IMR-90 (cell line): ENCODE measurements at regions not wholly inside any gene's neighbourhood (a gene's known extent, or its start where the extent isn't known, plus 50 kb on each side); places are given as distances from the start of the nearest gene placed in this dataset.

Experiments
- ATAC-seq: fragments of 200-7000 bp; cut with Tn5 transposase; 2 replicates; pipeline ENCODE4 v1.9.1; 2020; ENCODE audit warnings: low read depth, mild to moderate bottlenecking, moderate library complexity
- BruUV-seq: library from RNA; stranded (reverse); fragments of 400-500 nt; replicated peaks from 2 replicates; lab custom pipeline; 2021; lab: Mats Ljungman, UMichigan
- CTCF ChIA-PET: fragments of 300-600 bp; formaldehyde crosslinking; extraction: SDS; loops from one replicate; lab custom pipeline; 2021; ENCODE audit warnings: antibody characterized with exemption; lab: Yijun Ruan, JAX
- POLR2A ChIA-PET: fragments of 300-600 bp; sonication (Branson Sonifier 250); formaldehyde crosslinking; loops from one replicate; lab custom pipeline; 2022; ENCODE audit warnings: antibody characterized with exemption; ENCODE audit not compliant: unreplicated experiment; lab: Charles Lee
- DNase-seq: peaks from one replicate; pipeline ENCODE4 v3.0.0; 2013
- H2AFZ ChIP-seq: replicated peaks from 2 replicates; pipeline ENCODE3; 2013; ENCODE audit warnings: low read length, mild to moderate bottlenecking; ENCODE audit not compliant: poor library complexity
- H2AK5ac ChIP-seq: 2 replicates; pipeline ENCODE4 v1.6.1; 2013; ENCODE audit warnings: low read depth, low read length, inconsistent platforms
- H2AK9ac ChIP-seq: replicated peaks from 2 replicates; pipeline ENCODE3; 2013; ENCODE audit warnings: mild to moderate bottlenecking, low read depth, low read length, moderate library complexity; ENCODE audit not compliant: poor library complexity
- H2BK120ac ChIP-seq: 2 replicates; pipeline ENCODE4 v1.6.1; 2013; ENCODE audit warnings: low read depth, low read length, inconsistent platforms
- H2BK15ac ChIP-seq: 3 replicates; pipeline ENCODE4 v1.6.1; 2013; ENCODE audit warnings: low read depth, low read length, inconsistent platforms
- H2BK20ac ChIP-seq: 2 replicates; pipeline ENCODE4 v1.6.1; 2013; ENCODE audit warnings: low read depth, mild to moderate bottlenecking, inconsistent platforms, low read length, moderate library complexity
- H2BK5ac ChIP-seq: 2 replicates; pipeline ENCODE4 v1.6.1; 2013; ENCODE audit warnings: mild to moderate bottlenecking, low read depth, low read length, inconsistent platforms; ENCODE audit not compliant: poor library complexity, severe bottlenecking
- H3K14ac ChIP-seq: replicated peaks from 2 replicates; pipeline ENCODE4 v1.6.1; 2013; ENCODE audit warnings: low read depth, low read length, inconsistent platforms
- H3K18ac ChIP-seq: 2 replicates; pipeline ENCODE4 v1.6.1; 2013; ENCODE audit warnings: low read depth, low read length, control low read depth
- H3K23ac ChIP-seq: 2 replicates; pipeline ENCODE4 v1.6.1; 2013; ENCODE audit warnings: low read depth, low read length, inconsistent platforms
- H3K27ac ChIP-seq: 2 replicates; pipeline ENCODE4 v1.5.1; 2013; ENCODE audit warnings: mild to moderate bottlenecking, control low read depth, low read length; ENCODE audit not compliant: insufficient read depth
- H3K27me3 ChIP-seq: 2 replicates; pipeline ENCODE4 v1.6.1; 2013; ENCODE audit warnings: low read length; ENCODE audit not compliant: control insufficient read depth, insufficient read depth
- H3K36me3 ChIP-seq: 2 replicates; pipeline ENCODE4 v1.6.1; 2013; ENCODE audit warnings: low read length, mixed read lengths; ENCODE audit not compliant: control insufficient read depth, insufficient read depth
- H3K4ac ChIP-seq: 2 replicates; pipeline ENCODE4 v1.6.1; 2013; ENCODE audit warnings: low read depth, low read length, inconsistent platforms
- H3K4me1 ChIP-seq: 2 replicates; pipeline ENCODE4 v1.6.1; 2013; ENCODE audit warnings: low read length, mixed read lengths; ENCODE audit not compliant: control insufficient read depth, insufficient read depth
- H3K4me2 ChIP-seq: 2 replicates; pipeline ENCODE4 v1.6.1; 2013; ENCODE audit warnings: low read depth, mild to moderate bottlenecking, control low read depth, low read length, moderate library complexity
- H3K4me3 ChIP-seq: 2 replicates; pipeline ENCODE4 v1.5.1; 2013; ENCODE audit warnings: low read depth, mild to moderate bottlenecking, control low read depth, low read length, moderate library complexity; ENCODE audit not compliant: insufficient read depth
- H3K56ac ChIP-seq: 2 replicates; pipeline ENCODE4 v1.6.1; 2013; ENCODE audit warnings: low read length, inconsistent platforms; ENCODE audit not compliant: insufficient read depth; ENCODE audit errors: extremely low read depth
- H3K79me1 ChIP-seq, 2 experiments: 2 replicates each; pipeline ENCODE4 v1.6.1; 2013; ENCODE audit warnings: low read length in 2 of 2, inconsistent platforms in 1 of 2, low read depth in 1 of 2
- H3K9ac ChIP-seq: 2 replicates; pipeline ENCODE4 v1.6.1; 2013; ENCODE audit warnings: low read depth, low read length, control low read depth
- H3K9me1 ChIP-seq: 2 replicates; pipeline ENCODE4 v1.6.1; 2013; ENCODE audit warnings: low read length, inconsistent platforms; ENCODE audit not compliant: insufficient read depth
- H3K9me3 ChIP-seq: 2 replicates; pipeline ENCODE4 v1.6.1; 2013; ENCODE audit warnings: low read length; ENCODE audit not compliant: control insufficient read depth, insufficient read depth
- H4K20me1 ChIP-seq: 2 replicates; pipeline ENCODE4 v1.6.1; 2013; ENCODE audit warnings: low read length, inconsistent platforms; ENCODE audit not compliant: insufficient read depth
- H4K5ac ChIP-seq: 2 replicates; pipeline ENCODE4 v1.6.1; 2013; ENCODE audit warnings: mild to moderate bottlenecking, low read depth, low read length, control low read depth
- H4K8ac ChIP-seq, 2 experiments: 2 replicates each; pipeline ENCODE4 v1.6.1; 2013; ENCODE audit warnings: low read depth in 2 of 2, low read length in 2 of 2, control low read depth in 1 of 2, inconsistent platforms in 1 of 2
- H4K91ac ChIP-seq: 2 replicates; pipeline ENCODE4 v1.6.1; 2013; ENCODE audit warnings: low read depth, low read length, inconsistent platforms; ENCODE audit not compliant: insufficient read depth
- BHLHE40 ChIP-seq: fragments of 150-350 bp; IDR thresholded peaks from 2 replicates; pipeline ENCODE4 v1.6.1; 2016; ENCODE audit warnings: mild to moderate bottlenecking, low read depth, low read length
- CEBPB ChIP-seq: IDR thresholded peaks from 2 replicates; pipeline ENCODE4 v1.6.1; 2012; ENCODE audit warnings: low read depth, low read length, improper control_type of control experiment
- CHD1 ChIP-seq: IDR thresholded peaks from 2 replicates; pipeline ENCODE4 v1.6.1; 2012; ENCODE audit warnings: low read depth, low read length, improper control_type of control experiment
- CTCF ChIP-seq: conservative IDR thresholded peaks from 2 replicates; pipeline ENCODE4 v1.5.1; 2012; ENCODE audit warnings: mild to moderate bottlenecking, low read depth, low read length, improper control_type of control experiment
- ELK1 ChIP-seq: fragments of 150-350 bp; IDR thresholded peaks from 2 replicates; pipeline ENCODE4 v1.6.1; 2016; ENCODE audit warnings: low read depth, mild to moderate bottlenecking, low read length, moderate library complexity, borderline replicate concordance
- FOS ChIP-seq: fragments of 150-350 bp; IDR thresholded peaks from 2 replicates; pipeline ENCODE4 v1.6.1; 2016; ENCODE audit warnings: low read depth, low read length
- MAFK ChIP-seq: IDR thresholded peaks from 2 replicates; pipeline ENCODE4 v1.6.1; 2012; ENCODE audit warnings: low read depth, low read length, improper control_type of control experiment
- MAZ ChIP-seq: IDR thresholded peaks from 2 replicates; pipeline ENCODE4 v1.6.1; 2012; ENCODE audit warnings: low read depth, mild to moderate bottlenecking, low read length, improper control_type of control experiment, moderate library complexity, borderline replicate concordance
- MXI1 ChIP-seq: IDR thresholded peaks from 2 replicates; pipeline ENCODE4 v1.6.1; 2012; ENCODE audit warnings: low read depth, mild to moderate bottlenecking, low read length, moderate library complexity, borderline replicate concordance
- NFE2L2 ChIP-seq: fragments of 150-350 bp; IDR thresholded peaks from 2 replicates; pipeline ENCODE4 v1.6.1; 2016; ENCODE audit warnings: low read depth, mild to moderate bottlenecking, low read length
- POLR2A ChIP-seq: IDR thresholded peaks from 2 replicates; pipeline ENCODE4 v1.6.1; 2012; ENCODE audit warnings: mild to moderate bottlenecking, low read depth, low read length
- RAD21 ChIP-seq: IDR thresholded peaks from 2 replicates; pipeline ENCODE4 v1.6.1; 2012; ENCODE audit warnings: low read length, improper control_type of control experiment
- RCOR1 ChIP-seq: IDR thresholded peaks from 2 replicates; pipeline ENCODE4 v1.6.1; 2012; ENCODE audit warnings: mild to moderate bottlenecking, low read length, improper control_type of control experiment; ENCODE audit not compliant: insufficient replicate concordance
- RFX5 ChIP-seq: IDR thresholded peaks from 2 replicates; pipeline ENCODE4 v1.8.0; 2012; ENCODE audit warnings: low read depth, mild to moderate bottlenecking, low read length, moderate library complexity
- SMC3 ChIP-seq: fragments of 150-350 bp; IDR thresholded peaks from 2 replicates; pipeline ENCODE4 v1.6.1; 2016; ENCODE audit warnings: low read depth, mild to moderate bottlenecking, antibody characterized with exemption, low read length, moderate library complexity
- USF2 ChIP-seq: fragments of 150-350 bp; IDR thresholded peaks from 2 replicates; pipeline ENCODE4 v1.6.1; 2017; ENCODE audit warnings: mild to moderate bottlenecking, antibody characterized with exemption, low read length, low read depth
- dilution Hi-C: fragments of 300-500 bp; cut with HindIII; formaldehyde crosslinking; loops from one replicate; pipeline ENCODE4 v1.14.3; 2018; ENCODE audit warnings: low sequenced_read_pairs; ENCODE audit not compliant: unreplicated experiment
- in situ Hi-C: fragments of 300-500 bp; cut with MboI; formaldehyde crosslinking; loops from 3 replicates; pipeline ENCODE4 v1.14.3; 2019; ENCODE audit warnings: low sequenced_read_pairs, inconsistent platforms, mixed read lengths
- intact Hi-C: fragments of 100-400 bp; cut with micrococcal nuclease; formaldehyde crosslinking; loops from 2 replicates; pipeline ENCODE4 v1.10.0; 2022

- H3K4me1 ChIP-seq, result peaks cover 8% of the 10 kb centered on the region; the same call in 1 of the 2 replicates
- no peak overlapping the region for H3K56ac ChIP-seq
- no peak overlapping the region for H3K23ac ChIP-seq
- in situ Hi-C loops, result no loop called here
- no peak overlapping the region for H4K8ac ChIP-seq
- H3K79me1 ChIP-seq, result no peaks in the 10 kb centered on the region
- H4K20me1 ChIP-seq, result no peaks in the 10 kb centered on the region
- no peak for ATAC-seq
- dilution Hi-C loops, result no loop called here
- H2AK9ac ChIP-seq, result no peak overlapping the region
- H4K91ac ChIP-seq, result 0 out of 2 replicates have a peak overlapping the region, but pooled peaks have one; percentile 39
- H3K27me3 ChIP-seq, result no peaks in the 10 kb centered on the region
- peak overlapping the region; percentile 39; the same call in 1 of the 3 replicates for H2BK15ac ChIP-seq
- H3K4me2 ChIP-seq, result no peak overlapping the region
- H2AFZ ChIP-seq, result no peak overlapping the region
- H3K27ac ChIP-seq, result no peak overlapping the region
- no peaks in the 10 kb centered on the region for H3K9me1 ChIP-seq
- peak overlapping the region; percentile 29; the same call in 1 of the 2 replicates for H3K4ac ChIP-seq
- POLR2A ChIA-PET, result no interaction called here
- H2BK120ac ChIP-seq, result peak overlapping the region; percentile 7; the same call in 1 of the 2 replicates
- no peak overlapping the region for H2BK5ac ChIP-seq
- no peak overlapping the region for H2AK5ac ChIP-seq
- peak overlapping the region; percentile 22 for H3K14ac ChIP-seq
- no peak overlapping the region for H3K9ac ChIP-seq
- CTCF ChIA-PET, result no interaction called here
- DNase-seq, result no peak
- TF ChIP-seq NFE2L2 (no peak), MXI1 (no peak), POLR2A (no peak), SMC3 (no peak), MAFK (no peak), CEBPB (no peak), ELK1 (no peak), CHD1 (no peak), RFX5 (no peak), MAZ (no peak), RAD21 (no peak), USF2 (no peak), CTCF (no peak), FOS (no peak), RCOR1 (no peak), BHLHE40 (no peak)
- no peaks in the 10 kb centered on the region for H3K9me3 ChIP-seq
- H4K5ac ChIP-seq, result no peak overlapping the region
- intact Hi-C loops, result no loop called here
- H2BK20ac ChIP-seq, result no peak overlapping the region
- no peak overlapping the region for H3K4me3 ChIP-seq
- no peaks in the 10 kb centered on the region for H3K36me3 ChIP-seq
- no peak overlapping the region for H3K18ac ChIP-seq
- BruUV-seq, result no TSS peak
Measured at GRCh38 chr5:56313596-56313995, 80.5 kb upstream of the ANKRD55 start.
